ENCODE measurements at regions not wholly inside any gene's neighbourhood (a gene's known extent, or its start where the extent isn't known, plus 50 kb on each side); places are given as distances from the start of the nearest gene placed in this dataset.

GRCh38 chr1:25066256-25066655, 136.2 kb upstream of the RUNX3 start:
- TF ChIP-seq CTCF (IDR thresholded peaks at IDR 0.05; ENCODE audit: borderline replicate concordance, insufficient read depth, low read depth, low read length) = no peak
- no peak overlapping the region for H3K4me3 ChIP-seq (ENCODE audit: low read depth, low read length)

GRCh38 chr1:25065795-25066238, 135.7 kb upstream of the RUNX3 start:
- TF ChIP-seq CTCF (IDR thresholded peaks at IDR 0.05; ENCODE audit: borderline replicate concordance, insufficient read depth, low read depth, low read length) = no peak
- no peak overlapping the region for H3K4me3 ChIP-seq (ENCODE audit: low read depth, low read length)

- no peak for TF ChIP-seq CTCF (IDR thresholded peaks at IDR 0.05; ENCODE audit: borderline replicate concordance, insufficient read depth, low read depth, low read length)
- H3K4me3 ChIP-seq (ENCODE audit: low read depth, low read length) = no peak overlapping the region
Observed at GRCh38 chr1:25065321-25065721, 135.2 kb upstream of the RUNX3 start.

- no peak overlapping the region for H3K4me3 ChIP-seq (ENCODE audit: low read depth, low read length)
- TF ChIP-seq CTCF (IDR thresholded peaks at IDR 0.05; ENCODE audit: borderline replicate concordance, insufficient read depth, low read depth, low read length) = no peak
Observed at GRCh38 chr1:25064465-25065240, 134.6 kb upstream of the RUNX3 start.

- TF ChIP-seq CTCF (IDR thresholded peaks at IDR 0.05; ENCODE audit: borderline replicate concordance, insufficient read depth, low read depth, low read length) = no peak
Observed at GRCh38 chr1:25063591-25064416, 133.7 kb upstream of the RUNX3 start.

GRCh38 chr1:25062621-25063255, 132.7 kb upstream of the RUNX3 start:
- H3K4me3 ChIP-seq (ENCODE audit: low read depth, low read length) = no peak overlapping the region
- TF ChIP-seq CTCF (IDR thresholded peaks at IDR 0.05; ENCODE audit: borderline replicate concordance, insufficient read depth, low read depth, low read length) = no peak

More at GRCh38 chr1:25063591-25064416, 133.7 kb upstream of the RUNX3 start:
- no peak overlapping the region for H3K4me3 ChIP-seq (ENCODE audit: low read depth, low read length)

Data from GM12875 (cell line).